Glutamatergic neuron (in vitro differentiated cells): ENCODE measurements at regions not wholly inside any gene's neighbourhood (a gene's known extent, or its start where the extent isn't known, plus 50 kb on each side); places are given as distances from the start of the nearest gene placed in this dataset.

Experiments
- DNase-seq: peaks from one replicate; pipeline ENCODE4 v3.0.0; 2022
- H3K27ac Mint-ChIP-seq: one replicate; pipeline ENCODE4 v1.8.0; 2020; ENCODE audit warnings: mild to moderate bottlenecking, mixed read lengths, inconsistent platforms; ENCODE audit not compliant: unreplicated experiment
- H3K27me3 Mint-ChIP-seq: one replicate; pipeline ENCODE4 v1.8.0; 2020; ENCODE audit warnings: mild to moderate bottlenecking, moderate library complexity, mixed read lengths, inconsistent platforms; ENCODE audit not compliant: unreplicated experiment
- H3K36me3 Mint-ChIP-seq: one replicate; pipeline ENCODE4 v1.8.0; 2020; ENCODE audit warnings: mild to moderate bottlenecking, mixed read lengths, inconsistent platforms; ENCODE audit not compliant: unreplicated experiment
- H3K4me1 Mint-ChIP-seq: one replicate; pipeline ENCODE4 v1.8.0; 2020; ENCODE audit warnings: mild to moderate bottlenecking, low read depth, mixed read lengths, inconsistent platforms; ENCODE audit not compliant: unreplicated experiment
- H3K4me3 Mint-ChIP-seq: one replicate; pipeline ENCODE4 v1.8.0; 2020; ENCODE audit warnings: mild to moderate bottlenecking, mixed read lengths, inconsistent platforms; ENCODE audit not compliant: unreplicated experiment
- H3K9me3 Mint-ChIP-seq: one replicate; pipeline ENCODE4 v1.8.0; 2020; ENCODE audit warnings: mild to moderate bottlenecking, moderate library complexity, mixed read lengths, inconsistent platforms; ENCODE audit not compliant: unreplicated experiment
- TF ChIP-seq, protein P1 (sequence below): fragments of 200-600 bp; sonication (generic); IDR thresholded peaks from one replicate; pipeline ENCODE4 v1.5.0; 2021; ENCODE audit not compliant: partially characterized antibody, unreplicated experiment

DNA sequence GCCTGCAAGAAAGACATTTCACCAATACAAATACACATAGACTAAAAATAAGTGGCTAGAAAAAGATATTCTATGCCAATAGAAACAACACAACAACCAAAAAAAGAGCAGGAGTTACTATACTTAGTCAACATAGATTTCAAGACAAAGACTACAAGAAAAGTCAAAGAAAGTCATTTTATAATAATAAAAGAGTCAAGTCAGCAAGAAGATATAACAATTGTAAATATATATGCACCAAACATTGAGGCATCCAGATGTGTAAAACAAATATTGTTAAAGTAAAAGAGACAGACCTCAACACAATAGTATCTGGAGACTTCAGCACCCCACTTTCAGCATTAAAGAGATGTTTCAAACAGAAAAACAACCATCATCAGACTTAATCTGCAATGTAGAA lies 104.6 kb downstream of the AMY1C start:
- no peaks in the 10 kb centered on the region for H3K36me3 Mint-ChIP-seq
- H3K4me3 Mint-ChIP-seq, result no peak overlapping the region
- H3K9me3 Mint-ChIP-seq, result peaks cover 6% of the 10 kb centered on the region
- TF ChIP-seq, protein P1, sequence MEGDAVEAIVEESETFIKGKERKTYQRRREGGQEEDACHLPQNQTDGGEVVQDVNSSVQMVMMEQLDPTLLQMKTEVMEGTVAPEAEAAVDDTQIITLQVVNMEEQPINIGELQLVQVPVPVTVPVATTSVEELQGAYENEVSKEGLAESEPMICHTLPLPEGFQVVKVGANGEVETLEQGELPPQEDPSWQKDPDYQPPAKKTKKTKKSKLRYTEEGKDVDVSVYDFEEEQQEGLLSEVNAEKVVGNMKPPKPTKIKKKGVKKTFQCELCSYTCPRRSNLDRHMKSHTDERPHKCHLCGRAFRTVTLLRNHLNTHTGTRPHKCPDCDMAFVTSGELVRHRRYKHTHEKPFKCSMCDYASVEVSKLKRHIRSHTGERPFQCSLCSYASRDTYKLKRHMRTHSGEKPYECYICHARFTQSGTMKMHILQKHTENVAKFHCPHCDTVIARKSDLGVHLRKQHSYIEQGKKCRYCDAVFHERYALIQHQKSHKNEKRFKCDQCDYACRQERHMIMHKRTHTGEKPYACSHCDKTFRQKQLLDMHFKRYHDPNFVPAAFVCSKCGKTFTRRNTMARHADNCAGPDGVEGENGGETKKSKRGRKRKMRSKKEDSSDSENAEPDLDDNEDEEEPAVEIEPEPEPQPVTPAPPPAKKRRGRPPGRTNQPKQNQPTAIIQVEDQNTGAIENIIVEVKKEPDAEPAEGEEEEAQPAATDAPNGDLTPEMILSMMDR, result no peak
- no peaks in the 10 kb centered on the region for H3K4me1 Mint-ChIP-seq
- no peaks in the 10 kb centered on the region for H3K27me3 Mint-ChIP-seq
- H3K27ac Mint-ChIP-seq, result no peak overlapping the region
- DNase-seq, result no peak

DNA sequence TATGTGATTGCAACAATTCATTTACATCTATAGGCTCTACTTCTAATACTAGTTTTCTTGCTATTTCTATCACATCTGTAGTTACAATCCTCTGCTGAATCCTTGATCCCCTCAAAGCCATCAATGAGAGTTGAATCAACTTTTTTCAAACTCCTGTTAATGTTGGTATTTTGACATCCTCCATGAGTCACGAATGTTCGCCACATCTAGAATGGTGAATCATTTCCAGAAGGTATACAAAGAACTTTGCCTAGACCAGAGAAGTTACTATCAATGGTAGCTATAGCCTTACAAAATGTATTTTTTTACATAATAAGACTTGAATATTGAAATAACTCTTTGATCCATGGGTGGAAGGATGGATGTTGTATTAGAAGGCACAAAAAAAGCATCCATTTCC lies 110.0 kb downstream of the AMY1C start:
- TF ChIP-seq, protein P1, result no peak
- Mint-ChIP-seq H3K27ac (no peak overlapping the region), H3K27me3 (no peaks in the 10 kb centered on the region), H3K4me3 (no peak overlapping the region), H3K36me3 (no peaks in the 10 kb centered on the region), H3K4me1 (no peaks in the 10 kb centered on the region), H3K9me3 (peaks cover 3% of the 10 kb centered on the region)
- no peak for DNase-seq

DNA sequence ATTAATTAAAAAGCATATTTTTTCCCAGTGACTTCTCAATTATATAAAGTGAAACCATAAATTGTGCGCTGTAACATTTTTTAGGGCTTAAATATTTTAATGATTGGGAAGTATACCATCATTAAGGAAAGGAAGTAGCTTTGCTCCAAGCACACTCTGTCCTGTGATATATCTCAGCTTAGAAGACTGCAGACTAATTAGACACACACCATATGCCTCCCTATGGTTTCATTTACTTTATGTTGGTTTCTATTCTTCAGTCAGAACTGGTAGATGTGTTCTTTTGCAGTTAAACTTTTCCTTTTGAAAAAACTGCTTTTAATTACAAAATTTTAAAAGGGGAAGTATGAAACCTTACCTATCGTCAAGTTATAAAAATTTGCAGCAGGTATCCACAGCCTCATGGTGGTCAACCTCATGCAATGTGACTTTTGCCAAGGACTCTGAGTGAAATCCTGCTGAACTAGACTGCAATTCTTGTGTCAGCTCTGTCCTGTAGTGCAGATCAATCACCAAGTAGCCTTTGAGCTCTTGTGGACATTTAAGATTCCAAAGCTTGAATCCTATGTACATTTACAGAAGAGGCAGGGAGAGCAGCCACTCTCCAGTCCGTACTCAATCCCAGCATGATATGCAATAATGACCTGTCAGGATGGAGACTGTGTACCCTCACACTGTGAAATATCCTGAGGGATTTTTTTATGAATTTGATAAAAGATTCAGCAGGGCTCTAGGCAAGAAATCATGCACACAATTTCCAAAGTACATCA lies 149.1 kb downstream of the AMY1C start:
- Mint-ChIP-seq H3K4me3 (no peak overlapping the region), H3K36me3 (no peaks in the 10 kb centered on the region), H3K4me1 (no peaks in the 10 kb centered on the region), H3K27ac (no peak overlapping the region), H3K9me3 (peaks cover 1% of the 10 kb centered on the region), H3K27me3 (no peaks in the 10 kb centered on the region)
- no peak for DNase-seq
- TF ChIP-seq, protein P1, result no peak

DNA sequence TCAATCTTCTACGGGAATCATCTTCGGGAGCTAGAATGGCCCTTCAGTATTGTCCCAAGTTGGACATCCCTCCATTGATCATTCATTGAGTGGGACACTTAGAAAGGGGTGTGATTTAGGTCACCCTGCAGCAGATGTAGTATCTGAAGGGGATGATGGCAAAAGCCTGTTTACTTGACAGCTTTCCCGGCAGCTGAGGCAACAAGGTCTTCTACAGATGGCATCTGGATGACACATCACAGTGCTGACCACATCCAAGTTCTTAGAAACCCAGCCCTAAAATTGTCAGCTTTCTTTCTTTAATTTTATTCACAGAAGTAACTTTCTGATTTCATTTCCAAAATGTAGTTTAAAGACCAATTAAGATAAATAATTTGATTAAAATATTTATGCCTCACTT lies 150.3 kb downstream of the AMY1C start:
- Mint-ChIP-seq H3K27ac (no peak overlapping the region), H3K4me1 (no peaks in the 10 kb centered on the region), H3K36me3 (no peaks in the 10 kb centered on the region), H3K9me3 (peaks cover 1% of the 10 kb centered on the region), H3K4me3 (no peak overlapping the region), H3K27me3 (no peaks in the 10 kb centered on the region)
- DNase-seq, result no peak
- TF ChIP-seq, protein P1, result no peak

DNA sequence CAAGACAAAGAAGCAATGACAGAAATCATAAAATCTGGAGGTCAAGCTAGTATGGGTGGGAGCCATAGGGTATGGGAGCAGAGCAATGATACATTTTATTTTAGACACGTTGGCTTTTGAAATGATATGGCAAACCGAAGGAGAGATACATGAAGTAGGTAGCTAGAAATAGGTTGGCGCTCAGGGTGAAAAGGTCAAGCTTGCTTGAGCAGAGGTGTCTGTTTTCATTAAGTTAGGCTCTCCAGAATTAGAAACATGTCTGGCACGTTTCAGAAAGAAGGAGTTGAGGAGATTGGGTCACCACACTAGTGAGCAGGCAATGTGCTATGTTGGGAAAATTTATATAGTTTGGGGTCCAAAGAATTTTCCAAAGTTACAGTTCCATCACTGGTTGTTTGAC lies 151.4 kb downstream of the AMY1C start:
- Mint-ChIP-seq H3K4me1 (no peaks in the 10 kb centered on the region), H3K9me3 (peaks cover 1% of the 10 kb centered on the region), H3K36me3 (no peaks in the 10 kb centered on the region), H3K4me3 (no peak overlapping the region), H3K27me3 (no peaks in the 10 kb centered on the region), H3K27ac (no peak overlapping the region)
- DNase-seq, result no peak
- TF ChIP-seq, protein P1, result no peak
